Left lung (tissue), 4 donors: ENCODE measurements at regions not wholly inside any gene's neighbourhood (a gene's known extent, or its start where the extent isn't known, plus 50 kb on each side); places are given as distances from the start of the nearest gene placed in this dataset.

Experiments used
- ATAC-seq: fragments of 200-7000 bp; cut with Tn5 transposase; one replicate; pipeline ENCODE4 v1.9.1; 2020; ENCODE audit warnings: moderate library complexity
- DNase-seq, 4 donors: peaks; one replicate each; pipeline ENCODE4 v3.0.0-alpha.2; 2013 to 2020
- H3K27ac ChIP-seq, 2 donors: fragments of 200-600 bp; sonication (generic) in 1 of 2; one replicate each; pipeline versions ENCODE4 v1.5.0 to v1.8.0; 2020 to 2021
- H3K27me3 ChIP-seq, 2 donors: fragments of 200-600 bp; sonication (generic) in 1 of 2; one replicate each; pipeline versions ENCODE4 v1.5.0 to v1.8.0; 2020 to 2021
- H3K36me3 ChIP-seq, 2 donors: fragments of 200-600 bp; sonication (generic) in 1 of 2; one replicate each; pipeline versions ENCODE4 v1.5.0 to v1.8.0; 2020 to 2021
- H3K4me1 ChIP-seq, 2 donors: fragments of 200-600 bp; one replicate each; pipeline ENCODE4 v1.8.0; 2021
- H3K4me3 ChIP-seq, 2 donors: fragments of 200-600 bp; sonication (generic) in 1 of 2; one replicate each; pipeline versions ENCODE4 v1.5.0 to v1.8.0; 2020 to 2021; ENCODE audit warnings: mild to moderate bottlenecking in 1 of 2
- H3K9me3 ChIP-seq, 2 donors: fragments of 200-600 bp; sonication (generic) in 1 of 2; one replicate each; pipeline versions ENCODE4 v1.5.0 to v1.8.0; 2020 to 2021
- CTCF ChIP-seq, 2 donors: fragments of 200-600 bp; sonication (generic) in 1 of 2; IDR thresholded peaks; one replicate each; pipeline versions ENCODE4 v1.5.0 to v1.8.0; 2021; ENCODE audit warnings: antibody characterized with exemption in 2 of 2
- intact Hi-C, 2 donors: fragments of 100-400 bp; cut with DNase I; formaldehyde crosslinking; loops; one replicate each; pipeline versions ENCODE4 v1.11.2 to v1.14.2; 2022
- donor health status: DM: no; HTN: yes; CAD: no.
- donor health status: DM: no; HTN: no; CAD: no.

GRCh38 chr7:115522174-115522573 lies 508.4 kb downstream of the TFEC start:
- no peak overlapping the region for H3K4me3 ChIP-seq
- H3K4me1 ChIP-seq = no peaks in the 10 kb centered on the region
- H3K27me3 ChIP-seq = no peaks in the 10 kb centered on the region
- TF ChIP-seq CTCF (IDR thresholded peaks at IDR 0.05) = no peak
- no peak overlapping the region for H3K27ac ChIP-seq
- no peaks in the 10 kb centered on the region for H3K36me3 ChIP-seq
- DNase-seq (no peak), ATAC-seq (no peak)
- H3K9me3 ChIP-seq = peaks cover 0 to 11% of the 10 kb centered on the region in 2 donors
- intact Hi-C loops = no loop called here

- Histone ChIP-seq H3K36me3 (no peaks in the 10 kb centered on the region), H3K4me1 (no peaks in the 10 kb centered on the region), H3K4me3 (no peak overlapping the region), H3K27me3 (no peaks in the 10 kb centered on the region), H3K9me3 (no peaks in the 10 kb centered on the region), H3K27ac (no peak overlapping the region)
- no peak for DNase-seq
- intact Hi-C loops = no loop called here
- ATAC-seq = no peak
- no peak for TF ChIP-seq CTCF (IDR thresholded peaks at IDR 0.05)
Observed at GRCh38 chr7:115516341-115516740, 514.2 kb downstream of the TFEC start.

GRCh38 chr7:115511330-115511729 lies 519.2 kb downstream of the TFEC start:
- Histone ChIP-seq H3K27me3 (no peaks in the 10 kb centered on the region), H3K9me3 (no peaks in the 10 kb centered on the region), H3K27ac (no peak overlapping the region), H3K36me3 (no peaks in the 10 kb centered on the region), H3K4me1 (no peaks in the 10 kb centered on the region), H3K4me3 (no peak overlapping the region)
- ATAC-seq (no peak), DNase-seq (no peak)
- intact Hi-C loops = no loop called here
- TF ChIP-seq CTCF (IDR thresholded peaks at IDR 0.05) = no peak

GRCh38 chr7:115505136-115505535 lies 525.4 kb downstream of the TFEC start:
- H3K27me3 ChIP-seq = no peaks in the 10 kb centered on the region
- H3K9me3 ChIP-seq = no peaks in the 10 kb centered on the region
- no peaks in the 10 kb centered on the region for H3K4me1 ChIP-seq
- H3K36me3 ChIP-seq = no peaks in the 10 kb centered on the region
- TF ChIP-seq CTCF (IDR thresholded peaks at IDR 0.05) = no peak
- no peak overlapping the region for H3K27ac ChIP-seq
- no peak for ATAC-seq
- no peak overlapping the region for H3K4me3 ChIP-seq
- intact Hi-C loops = no loop called here
- DNase-seq = no peak

- intact Hi-C loops = no loop called here
- TF ChIP-seq CTCF (IDR thresholded peaks at IDR 0.05) = no peak
- no peaks in the 10 kb centered on the region for H3K9me3 ChIP-seq
- H3K4me1 ChIP-seq = no peaks in the 10 kb centered on the region
- ATAC-seq (no peak), DNase-seq (no peak)
- no peaks in the 10 kb centered on the region for H3K36me3 ChIP-seq
- H3K27ac ChIP-seq = no peak overlapping the region
- no peak overlapping the region for H3K4me3 ChIP-seq
- H3K27me3 ChIP-seq = no peaks in the 10 kb centered on the region
Observed at GRCh38 chr7:115499956-115500355, 530.6 kb downstream of the TFEC start.
